H9 (cell line): ENCODE measurements at regions not wholly inside any gene's neighbourhood (a gene's known extent, or its start where the extent isn't known, plus 50 kb on each side); places are given as distances from the start of the nearest gene placed in this dataset.

Experiments
- DNase-seq: peaks from one replicate; pipeline ENCODE4 v3.0.0-alpha.2; 2017
- H2AFZ ChIP-seq: one replicate; pipeline ENCODE4 v1.6.1; 2013; ENCODE audit warnings: mild to moderate bottlenecking, low read length, control low read depth, moderate library complexity
- H2AK5ac ChIP-seq: 2 replicates; pipeline ENCODE4 v1.6.1; 2013; ENCODE audit warnings: low read length, control low read depth, mixed read lengths; ENCODE audit not compliant: insufficient read length
- H2BK120ac ChIP-seq: one replicate; pipeline ENCODE4 v1.6.1; 2013; ENCODE audit warnings: low read depth, mild to moderate bottlenecking, low read length, control low read depth, inconsistent platforms; ENCODE audit not compliant: poor library complexity, severe bottlenecking
- H2BK12ac ChIP-seq: 2 replicates; pipeline ENCODE4 v1.6.1; 2013; ENCODE audit warnings: low read length, control low read depth, mixed read lengths, low read depth; ENCODE audit not compliant: insufficient read length
- H2BK15ac ChIP-seq: 2 replicates; pipeline ENCODE4 v1.6.1; 2013; ENCODE audit warnings: low read depth, low read length, control low read depth
- H2BK20ac ChIP-seq: one replicate; pipeline ENCODE4 v1.6.1; 2013; ENCODE audit warnings: low read depth, mild to moderate bottlenecking, low read length, control low read depth, inconsistent platforms; ENCODE audit not compliant: poor library complexity, severe bottlenecking
- H2BK5ac ChIP-seq: 2 replicates; pipeline ENCODE4 v1.6.1; 2013; ENCODE audit warnings: low read length, control low read depth, mixed read lengths; ENCODE audit not compliant: insufficient read length
- H3K14ac ChIP-seq: 2 replicates; pipeline ENCODE4 v1.6.1; 2013; ENCODE audit warnings: low read length, control low read depth; ENCODE audit not compliant: insufficient read depth
- H3K18ac ChIP-seq: 2 replicates; pipeline ENCODE4 v1.6.1; 2013; ENCODE audit warnings: low read depth, mild to moderate bottlenecking, mixed read lengths, low read length, control low read depth; ENCODE audit not compliant: insufficient read length
- H3K23ac ChIP-seq: 2 replicates; pipeline ENCODE4 v1.6.1; 2013; ENCODE audit warnings: low read length, control low read depth, mixed read lengths, low read depth; ENCODE audit not compliant: insufficient read length
- H3K23me2 ChIP-seq: 2 replicates; pipeline ENCODE4 v1.6.1; 2013; ENCODE audit warnings: low read depth, mild to moderate bottlenecking, mixed read lengths, low read length, control low read depth; ENCODE audit not compliant: insufficient read length, poor library complexity, severe bottlenecking
- H3K27ac ChIP-seq: 2 replicates; pipeline ENCODE4 v1.5.1; 2013; ENCODE audit warnings: low read length, control low read depth, mixed read lengths, low read depth; ENCODE audit not compliant: insufficient read length
- H3K27me3 ChIP-seq: 2 replicates; pipeline ENCODE4 v1.6.1; 2013; ENCODE audit warnings: low read length, control low read depth, inconsistent platforms; ENCODE audit not compliant: insufficient read depth
- H3K4ac ChIP-seq: 2 replicates; pipeline ENCODE4 v1.6.1; 2013; ENCODE audit warnings: low read depth, mild to moderate bottlenecking, control low read depth, inconsistent platforms, low read length, moderate library complexity
- H3K4me1 ChIP-seq: 2 replicates; pipeline ENCODE4 v1.6.1; 2013; ENCODE audit warnings: low read length, control low read depth, inconsistent platforms; ENCODE audit not compliant: insufficient read depth
- H3K4me2 ChIP-seq: 2 replicates; pipeline ENCODE4 v1.6.1; 2013; ENCODE audit warnings: low read length, control low read depth, mixed read lengths; ENCODE audit not compliant: insufficient read length, insufficient read depth
- H3K56ac ChIP-seq: 2 replicates; pipeline ENCODE4 v1.6.1; 2013; ENCODE audit warnings: low read depth, mild to moderate bottlenecking, mixed read lengths, low read length, control low read depth; ENCODE audit not compliant: insufficient read length
- H3K79me1 ChIP-seq: 2 replicates; pipeline ENCODE4 v1.6.1; 2013; ENCODE audit warnings: low read depth, mild to moderate bottlenecking, moderate library complexity, low read length, control low read depth, inconsistent platforms; ENCODE audit not compliant: insufficient read depth, poor library complexity, severe bottlenecking
- H3K79me2 ChIP-seq: 2 replicates; pipeline ENCODE4 v1.6.1; 2013; ENCODE audit warnings: low read length, control low read depth, inconsistent platforms; ENCODE audit not compliant: insufficient read depth
- H3K9ac ChIP-seq: 2 replicates; pipeline ENCODE4 v1.6.1; 2013; ENCODE audit warnings: low read length, control low read depth, mixed read lengths; ENCODE audit not compliant: insufficient read length; ENCODE audit errors: extremely low read depth
- H3K9me3 ChIP-seq: one replicate; pipeline ENCODE4 v1.6.1; 2013; ENCODE audit warnings: low read depth, low read length, inconsistent platforms; ENCODE audit not compliant: control insufficient read depth
- H3T11ph ChIP-seq: one replicate; pipeline ENCODE4 v1.6.1; 2013; ENCODE audit warnings: mild to moderate bottlenecking, low read length, control low read depth, inconsistent platforms
- H4K20me1 ChIP-seq: one replicate; pipeline ENCODE4 v1.6.1; 2013; ENCODE audit not compliant: control insufficient read depth, insufficient read length, insufficient read depth
- H4K5ac ChIP-seq: 2 replicates; pipeline ENCODE4 v1.6.1; 2013; ENCODE audit warnings: low read depth, mild to moderate bottlenecking, mixed read lengths, low read length, control low read depth; ENCODE audit not compliant: insufficient read length
- H4K8ac ChIP-seq: replicated peaks from 2 replicates; pipeline ENCODE4 v1.6.1; 2013; ENCODE audit warnings: low read length, control low read depth, mixed read lengths, low read depth; ENCODE audit not compliant: insufficient read length
- H4K91ac ChIP-seq: 2 replicates; pipeline ENCODE4 v1.6.1; 2013; ENCODE audit warnings: low read depth, mild to moderate bottlenecking, moderate library complexity, mixed read lengths, low read length, control low read depth; ENCODE audit not compliant: insufficient read length
- H3K27ac Mint-ChIP-seq, 3 experiments: 2 replicates in 2 of 3; 3 replicates in 1 of 3; pipeline ENCODE4 v1.8.0; 2020 to 2021; ENCODE audit warnings: mixed read lengths in 3 of 3, mild to moderate bottlenecking in 1 of 3, moderate library complexity in 1 of 3
- H3K27me3 Mint-ChIP-seq: 2 replicates; pipeline ENCODE4 v1.8.0; 2021; ENCODE audit warnings: low read depth, mild to moderate bottlenecking, moderate library complexity, mixed read lengths
- H3K36me3 Mint-ChIP-seq, 3 experiments: 2 replicates in 2 of 3; 3 replicates in 1 of 3; pipeline ENCODE4 v1.8.0; 2020 to 2021; ENCODE audit warnings: low read depth in 3 of 3, mixed read lengths in 3 of 3; ENCODE audit not compliant: insufficient read depth in 1 of 3
- H3K4me1 Mint-ChIP-seq, 2 experiments: 2 replicates each; pipeline ENCODE4 v1.8.0; 2020; ENCODE audit warnings: mixed read lengths in 2 of 2
- H3K4me3 Mint-ChIP-seq, 2 experiments: 2 replicates in 1 of 2; 3 replicates in 1 of 2; pipeline ENCODE4 v1.8.0; 2020 to 2021; ENCODE audit warnings: mild to moderate bottlenecking in 2 of 2, mixed read lengths in 2 of 2, moderate library complexity in 1 of 2
- H3K9me3 Mint-ChIP-seq, 2 experiments: 2 replicates in 1 of 2; 3 replicates in 1 of 2; pipeline ENCODE4 v1.8.0; 2020; ENCODE audit warnings: mild to moderate bottlenecking in 2 of 2, mixed read lengths in 2 of 2, moderate library complexity in 1 of 2
- WGBS: extraction: QIAGEN DNeasy Blood & Tissue Kit; methylation state at CpG from one replicate; pipeline ENCODE4 v1.1.7; 2013; ENCODE audit warnings: missing lambda C conversion rate, low lambda C conversion rate, mixed read lengths; ENCODE audit not compliant: insufficient read length; ENCODE audit errors: extremely low coverage; 5-methylcytosine and 5-hydroxymethylcytosine counted together
- TF ChIP-seq, protein P1 (sequence below): fragments of 200-600 bp; sonication (generic); conservative IDR thresholded peaks from 3 replicates; pipeline ENCODE4 v1.8.0; 2021; ENCODE audit warnings: antibody characterized with exemption, mild to moderate bottlenecking

DNA sequence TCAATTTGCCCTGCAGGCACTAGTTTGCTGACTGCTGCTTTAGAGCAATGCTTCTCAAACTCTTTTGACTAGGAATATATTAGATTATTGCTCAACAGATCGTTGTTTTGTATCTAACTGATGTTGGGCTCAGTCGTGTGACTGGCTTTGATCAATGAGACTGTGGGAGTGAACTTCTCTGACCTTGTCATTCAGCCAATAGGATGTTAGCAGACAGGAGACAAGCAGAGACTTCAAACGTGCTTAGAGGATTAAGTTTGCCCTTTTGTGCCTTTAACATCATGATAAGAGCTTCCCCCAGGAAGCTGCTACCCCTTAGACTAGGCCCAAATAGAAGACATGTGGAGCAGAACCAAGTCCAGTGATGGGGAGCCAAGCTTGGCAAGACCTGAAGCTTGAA is 76.7 kb upstream of the ELK3 start:
- Histone ChIP-seq H4K91ac (no peak overlapping the region), H2BK12ac (no peak overlapping the region), H3K27me3 (no peaks in the 10 kb centered on the region), H3T11ph (no peak overlapping the region), H2AK5ac (no peak overlapping the region), H3K23me2 (no peaks in the 10 kb centered on the region), H3K27ac (no peak overlapping the region), H3K23ac (no peak overlapping the region), H2BK15ac (no peak overlapping the region), H3K79me2 (no peaks in the 10 kb centered on the region), H3K4me2 (no peak overlapping the region), H3K79me1 (no peaks in the 10 kb centered on the region), H4K20me1 (no peaks in the 10 kb centered on the region), H3K9me3 (no peaks in the 10 kb centered on the region), H3K14ac (no peak overlapping the region), H2BK120ac (no peak overlapping the region), H3K4me1 (no peaks in the 10 kb centered on the region; the same call in 1 of the 2 replicates), H3K9ac (no peak overlapping the region), H2BK5ac (no peak overlapping the region), H3K18ac (no peak overlapping the region), H2BK20ac (no peak overlapping the region), H3K4ac (no peak overlapping the region), H4K5ac (no peak overlapping the region), H3K56ac (no peak overlapping the region), H2AFZ (no peak overlapping the region), H4K8ac (no peak overlapping the region)
- H3K4me3 Mint-ChIP-seq = no peak overlapping the region
- H3K27ac Mint-ChIP-seq = no peak overlapping the region
- H3K9me3 Mint-ChIP-seq = no peaks in the 10 kb centered on the region
- no CpG with 5 or more reads among the region's 3 CpGs for WGBS
- no peak for DNase-seq
- no peaks in the 10 kb centered on the region for H3K36me3 Mint-ChIP-seq
- TF ChIP-seq, protein P1, sequence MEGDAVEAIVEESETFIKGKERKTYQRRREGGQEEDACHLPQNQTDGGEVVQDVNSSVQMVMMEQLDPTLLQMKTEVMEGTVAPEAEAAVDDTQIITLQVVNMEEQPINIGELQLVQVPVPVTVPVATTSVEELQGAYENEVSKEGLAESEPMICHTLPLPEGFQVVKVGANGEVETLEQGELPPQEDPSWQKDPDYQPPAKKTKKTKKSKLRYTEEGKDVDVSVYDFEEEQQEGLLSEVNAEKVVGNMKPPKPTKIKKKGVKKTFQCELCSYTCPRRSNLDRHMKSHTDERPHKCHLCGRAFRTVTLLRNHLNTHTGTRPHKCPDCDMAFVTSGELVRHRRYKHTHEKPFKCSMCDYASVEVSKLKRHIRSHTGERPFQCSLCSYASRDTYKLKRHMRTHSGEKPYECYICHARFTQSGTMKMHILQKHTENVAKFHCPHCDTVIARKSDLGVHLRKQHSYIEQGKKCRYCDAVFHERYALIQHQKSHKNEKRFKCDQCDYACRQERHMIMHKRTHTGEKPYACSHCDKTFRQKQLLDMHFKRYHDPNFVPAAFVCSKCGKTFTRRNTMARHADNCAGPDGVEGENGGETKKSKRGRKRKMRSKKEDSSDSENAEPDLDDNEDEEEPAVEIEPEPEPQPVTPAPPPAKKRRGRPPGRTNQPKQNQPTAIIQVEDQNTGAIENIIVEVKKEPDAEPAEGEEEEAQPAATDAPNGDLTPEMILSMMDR = no peak
- peaks cover 13 to 18% of the 10 kb centered on the region in 2 experiments for H3K4me1 Mint-ChIP-seq
- H3K27me3 Mint-ChIP-seq = no peaks in the 10 kb centered on the region
